Astrocyte (in vitro differentiated cells and primary cell): ENCODE measurements at regions not wholly inside any gene's neighbourhood (a gene's known extent, or its start where the extent isn't known, plus 50 kb on each side); places are given as distances from the start of the nearest gene placed in this dataset.

ENCODE experiments used
- DNase-seq: peaks from one replicate; pipeline ENCODE4 v3.0.0-alpha.2; 2010; ENCODE audit warnings: low read depth
- FAIRE-seq: peaks from 2 replicates; lab custom pipeline; 2011; peaks lifted over from hg19 to GRCh38; lab: Jason Lieb, UNC
- H2AFZ ChIP-seq: 2 replicates; pipeline ENCODE4 v1.6.0; 2012; ENCODE audit warnings: low read depth, low read length, inconsistent platforms
- H3K27ac ChIP-seq: 2 replicates; pipeline ENCODE4 v1.5.1; 2011; ENCODE audit warnings: low read depth, low read length, inconsistent platforms
- H3K27me3 ChIP-seq: 2 replicates; pipeline ENCODE4 v1.6.0; 2011; ENCODE audit warnings: low read length, inconsistent platforms; ENCODE audit not compliant: insufficient read depth
- H3K36me3 ChIP-seq: 2 replicates; pipeline ENCODE4 v1.5.1; 2011; ENCODE audit warnings: low read length, inconsistent platforms; ENCODE audit not compliant: insufficient read depth
- H3K4me1 ChIP-seq: 2 replicates; pipeline ENCODE4 v1.5.1; 2011; ENCODE audit warnings: low read length, inconsistent platforms; ENCODE audit not compliant: insufficient read depth
- H3K4me2 ChIP-seq: 2 replicates; pipeline ENCODE4 v1.6.0; 2012; ENCODE audit warnings: low read length, inconsistent platforms
- H3K4me3 ChIP-seq: 2 replicates; pipeline ENCODE4 v1.5.1; 2011; ENCODE audit warnings: low read depth, mild to moderate bottlenecking, low read length, inconsistent platforms; ENCODE audit not compliant: insufficient read depth
- H3K79me2 ChIP-seq: 2 replicates; pipeline ENCODE4 v1.6.0; 2012; ENCODE audit warnings: mild to moderate bottlenecking, low read length, inconsistent platforms; ENCODE audit not compliant: insufficient read depth
- H3K9ac ChIP-seq: 2 replicates; pipeline ENCODE4 v1.6.0; 2012; ENCODE audit warnings: mild to moderate bottlenecking, low read length, inconsistent platforms
- H3K9me3 ChIP-seq: 2 replicates; pipeline ENCODE4 v1.5.1; 2012; ENCODE audit warnings: low read depth, mild to moderate bottlenecking, low read length, inconsistent platforms; ENCODE audit not compliant: insufficient read depth
- H4K20me1 ChIP-seq: 2 replicates; pipeline ENCODE4 v1.6.0; 2012; ENCODE audit warnings: low read length, inconsistent platforms; ENCODE audit not compliant: insufficient read depth
- H3K27ac Mint-ChIP-seq: one replicate; pipeline ENCODE4 v1.8.0; 2021; ENCODE audit warnings: mild to moderate bottlenecking, mixed read lengths; ENCODE audit not compliant: unreplicated experiment
- H3K27me3 Mint-ChIP-seq: one replicate; pipeline ENCODE4 v1.8.0; 2021; ENCODE audit warnings: low read depth, mixed read lengths; ENCODE audit not compliant: unreplicated experiment
- H3K36me3 Mint-ChIP-seq: one replicate; pipeline ENCODE4 v1.8.0; 2021; ENCODE audit warnings: low read depth, mixed read lengths; ENCODE audit not compliant: unreplicated experiment
- H3K4me1 Mint-ChIP-seq: one replicate; pipeline ENCODE4 v1.8.0; 2021; ENCODE audit warnings: low read depth, mixed read lengths; ENCODE audit not compliant: unreplicated experiment
- H3K4me3 Mint-ChIP-seq: one replicate; pipeline ENCODE4 v1.8.0; 2021; ENCODE audit warnings: mild to moderate bottlenecking, moderate library complexity, mixed read lengths; ENCODE audit not compliant: unreplicated experiment
- H3K9me3 Mint-ChIP-seq: one replicate; pipeline ENCODE4 v1.8.0; 2021; ENCODE audit warnings: mild to moderate bottlenecking, mixed read lengths; ENCODE audit not compliant: unreplicated experiment
- CTCF ChIP-seq: IDR thresholded peaks from 2 replicates; pipeline ENCODE4 v1.5.1; 2011; ENCODE audit warnings: low read depth, mild to moderate bottlenecking, inconsistent platforms, low read length, moderate library complexity; ENCODE audit not compliant: insufficient read depth
- EZH2 ChIP-seq: IDR thresholded peaks from 2 replicates; pipeline ENCODE4 v1.6.1; 2012; ENCODE audit warnings: mild to moderate bottlenecking, low read length, inconsistent platforms; ENCODE audit not compliant: insufficient read depth

GRCh38 chr2:176412136-176412535, 142.9 kb downstream of the MTX2 start:
- peaks cover 3% of the 10 kb centered on the region for H3K27me3 Mint-ChIP-seq
- Histone ChIP-seq H3K27ac (no peak overlapping the region), H3K4me3 (no peak overlapping the region), H4K20me1 (no peaks in the 10 kb centered on the region), H3K27me3 (no peaks in the 10 kb centered on the region), H3K4me2 (no peak overlapping the region), H3K9me3 (no peaks in the 10 kb centered on the region), H3K4me1 (no peaks in the 10 kb centered on the region), H2AFZ (no peak overlapping the region), H3K36me3 (no peaks in the 10 kb centered on the region), H3K9ac (no peak overlapping the region), H3K79me2 (no peaks in the 10 kb centered on the region)
- H3K4me3 Mint-ChIP-seq = no peak overlapping the region
- DNase-seq = no peak
- H3K9me3 Mint-ChIP-seq = no peaks in the 10 kb centered on the region
- TF ChIP-seq EZH2 (no peak), CTCF (no peak)
- FAIRE-seq = no peak
- no peaks in the 10 kb centered on the region for H3K36me3 Mint-ChIP-seq
- no peaks in the 10 kb centered on the region for H3K4me1 Mint-ChIP-seq
- no peak overlapping the region for H3K27ac Mint-ChIP-seq

- Mint-ChIP-seq H3K36me3 (no peaks in the 10 kb centered on the region), H3K27me3 (peaks cover 3% of the 10 kb centered on the region), H3K27ac (no peak overlapping the region), H3K4me1 (peaks cover 6% of the 10 kb centered on the region), H3K9me3 (no peaks in the 10 kb centered on the region), H3K4me3 (no peak overlapping the region)
- H3K79me2 ChIP-seq = no peaks in the 10 kb centered on the region
- H3K27ac ChIP-seq = no peak overlapping the region
- H3K9ac ChIP-seq = no peak overlapping the region
- FAIRE-seq = no peak
- no peak overlapping the region for H3K4me3 ChIP-seq
- no peaks in the 10 kb centered on the region for H3K27me3 ChIP-seq
- H3K4me1 ChIP-seq = peaks cover 1% of the 10 kb centered on the region
- H4K20me1 ChIP-seq = no peaks in the 10 kb centered on the region
- no peak overlapping the region for H2AFZ ChIP-seq
- H3K4me2 ChIP-seq = no peak overlapping the region
- TF ChIP-seq EZH2 = no peak
- TF ChIP-seq CTCF = no peak
- no peak for DNase-seq
- no peaks in the 10 kb centered on the region for H3K36me3 ChIP-seq
- no peaks in the 10 kb centered on the region for H3K9me3 ChIP-seq
Observed at GRCh38 chr2:176413786-176414185, 144.5 kb downstream of the MTX2 start.

- Histone ChIP-seq H3K36me3 (no peaks in the 10 kb centered on the region), H3K4me3 (no peak overlapping the region), H2AFZ (no peak overlapping the region), H3K9me3 (no peaks in the 10 kb centered on the region), H4K20me1 (no peaks in the 10 kb centered on the region), H3K79me2 (no peaks in the 10 kb centered on the region), H3K9ac (no peak overlapping the region), H3K4me1 (peaks cover 10% of the 10 kb centered on the region), H3K27me3 (no peaks in the 10 kb centered on the region), H3K4me2 (no peak overlapping the region), H3K27ac (no peak overlapping the region)
- TF ChIP-seq EZH2 = no peak
- no peak for TF ChIP-seq CTCF
- H3K9me3 Mint-ChIP-seq = no peaks in the 10 kb centered on the region
- H3K36me3 Mint-ChIP-seq = no peaks in the 10 kb centered on the region
- H3K27me3 Mint-ChIP-seq = peaks cover 3% of the 10 kb centered on the region
- FAIRE-seq (no peak), DNase-seq (no peak)
- H3K4me1 Mint-ChIP-seq = peaks cover 14% of the 10 kb centered on the region
- no peak overlapping the region for H3K27ac Mint-ChIP-seq
- no peak overlapping the region for H3K4me3 Mint-ChIP-seq
Observed at GRCh38 chr2:176414641-176415040, 145.4 kb downstream of the MTX2 start.
